Endodermal cell (in vitro differentiated cells): ENCODE measurements at regions not wholly inside any gene's neighbourhood (a gene's known extent, or its start where the extent isn't known, plus 50 kb on each side); places are given as distances from the start of the nearest gene placed in this dataset.
A peak's percentile ranks its signal among the peaks of the same experiment; 100 is the strongest.

Source experiments
- DNase-seq: peaks from one replicate; pipeline ENCODE4 v3.0.0-alpha.2; 2017
- H3K27ac ChIP-seq: 2 replicates; pipeline ENCODE4 v1.5.1; 2013; ENCODE audit warnings: mild to moderate bottlenecking, low read depth, low read length, moderate library complexity
- H3K27me3 ChIP-seq: 2 replicates; pipeline ENCODE4 v1.6.1; 2013; ENCODE audit warnings: mild to moderate bottlenecking, low read length, moderate library complexity; ENCODE audit not compliant: insufficient read depth, control insufficient read depth, poor library complexity, severe bottlenecking
- H3K36me3 ChIP-seq: 2 replicates; pipeline ENCODE4 v1.7.0; 2013; ENCODE audit warnings: mild to moderate bottlenecking, low read length, moderate library complexity; ENCODE audit not compliant: control insufficient read depth, insufficient read depth
- H3K4me1 ChIP-seq: one replicate; pipeline ENCODE4 v1.7.0; 2013; ENCODE audit warnings: low read length; ENCODE audit not compliant: control insufficient read depth, insufficient read depth
- H3K4me3 ChIP-seq: 2 replicates; pipeline ENCODE4 v1.5.1; 2013; ENCODE audit warnings: mild to moderate bottlenecking, low read length, moderate library complexity
- H3K9ac ChIP-seq: 2 replicates; pipeline ENCODE4 v1.6.1; 2013; ENCODE audit warnings: mild to moderate bottlenecking, low read length, moderate library complexity; ENCODE audit not compliant: poor library complexity, severe bottlenecking; ENCODE audit errors: extremely low read depth
- H3K9me3 ChIP-seq: 2 replicates; pipeline ENCODE4 v1.6.1; 2013; ENCODE audit warnings: mild to moderate bottlenecking, low read length, moderate library complexity; ENCODE audit not compliant: control insufficient read depth
- H3K27ac Mint-ChIP-seq: 2 replicates; pipeline ENCODE4 v1.8.0; 2020; ENCODE audit warnings: mixed read lengths
- H3K27me3 Mint-ChIP-seq: 2 replicates; pipeline ENCODE4 v1.8.0; 2021; ENCODE audit warnings: mild to moderate bottlenecking, mixed read lengths; ENCODE audit not compliant: insufficient read depth
- H3K36me3 Mint-ChIP-seq: 2 replicates; pipeline ENCODE4 v1.8.0; 2020; ENCODE audit warnings: low read depth, mixed read lengths
- H3K4me1 Mint-ChIP-seq: 2 replicates; pipeline ENCODE4 v1.8.0; 2020; ENCODE audit warnings: mixed read lengths
- H3K4me3 Mint-ChIP-seq: 2 replicates; pipeline ENCODE4 v1.8.0; 2020; ENCODE audit warnings: mild to moderate bottlenecking, moderate library complexity, mixed read lengths
- H3K9me3 Mint-ChIP-seq: 2 replicates; pipeline ENCODE4 v1.8.0; 2020; ENCODE audit warnings: mild to moderate bottlenecking, mixed read lengths
- CTCF ChIP-seq: fragments of 200-600 bp; sonication (generic); conservative IDR thresholded peaks from 2 replicates; pipeline ENCODE4 v1.5.0; 2021; ENCODE audit warnings: antibody characterized with exemption, mild to moderate bottlenecking
- WGBS, 2 experiments: methylation state at CpG; one replicate each; pipeline versions ENCODE4 v1.1.5 to v1.1.7; 2013; ENCODE audit warnings: missing lambda C conversion rate in 2 of 2, mixed read lengths in 1 of 2; ENCODE audit not compliant: insufficient coverage in 1 of 2, insufficient read length in 1 of 2; 5-methylcytosine and 5-hydroxymethylcytosine counted together

GRCh38 chr1:118360817-118361216 is 175.8 kb upstream of the SPAG17 start:
- TF ChIP-seq CTCF, result no peak
- H3K4me1 Mint-ChIP-seq, result no peaks in the 10 kb centered on the region

GRCh38 chr1:118346936-118347335 is 161.9 kb upstream of the SPAG17 start:
- peaks cover 4% of the 10 kb centered on the region for H3K4me1 ChIP-seq
- no peaks in the 10 kb centered on the region for H3K9me3 ChIP-seq
- H3K4me1 Mint-ChIP-seq, result peaks cover 9% of the 10 kb centered on the region
- 60 to 65% methylated on average over 1 to 3 of the region's 3 CpGs for WGBS, 2 experiments
- no peaks in the 10 kb centered on the region for H3K27me3 Mint-ChIP-seq
- TF ChIP-seq CTCF, result no peak
- no peak overlapping the region for H3K4me3 Mint-ChIP-seq
- no peaks in the 10 kb centered on the region for H3K9me3 Mint-ChIP-seq
- no peaks in the 10 kb centered on the region for H3K27me3 ChIP-seq
- no peaks in the 10 kb centered on the region for H3K36me3 Mint-ChIP-seq
- DNase-seq, result no peak
- no peak overlapping the region for H3K27ac Mint-ChIP-seq
- H3K4me3 ChIP-seq, result peak overlapping the region; percentile 22
- H3K27ac ChIP-seq, result no peak overlapping the region
- no peak overlapping the region for H3K9ac ChIP-seq
- no peaks in the 10 kb centered on the region for H3K36me3 ChIP-seq

More at GRCh38 chr1:118360817-118361216, 175.8 kb upstream of the SPAG17 start:
- Mint-ChIP-seq H3K36me3 (no peaks in the 10 kb centered on the region), H3K27ac (no peak overlapping the region), H3K27me3 (no peaks in the 10 kb centered on the region), H3K4me3 (no peak overlapping the region), H3K9me3 (peaks cover 20% of the 10 kb centered on the region)
- Histone ChIP-seq H3K9me3 (peaks cover 15% of the 10 kb centered on the region), H3K36me3 (no peaks in the 10 kb centered on the region), H3K9ac (no peak overlapping the region), H3K27me3 (no peaks in the 10 kb centered on the region), H3K27ac (no peak overlapping the region), H3K4me1 (no peaks in the 10 kb centered on the region), H3K4me3 (no peak overlapping the region)
- WGBS, 2 experiments, result 95% methylated on average over 2 of the region's 2 CpGs; no CpG with 5 or more reads in 1 of the 2 experiments
- no peak for DNase-seq

DNA sequence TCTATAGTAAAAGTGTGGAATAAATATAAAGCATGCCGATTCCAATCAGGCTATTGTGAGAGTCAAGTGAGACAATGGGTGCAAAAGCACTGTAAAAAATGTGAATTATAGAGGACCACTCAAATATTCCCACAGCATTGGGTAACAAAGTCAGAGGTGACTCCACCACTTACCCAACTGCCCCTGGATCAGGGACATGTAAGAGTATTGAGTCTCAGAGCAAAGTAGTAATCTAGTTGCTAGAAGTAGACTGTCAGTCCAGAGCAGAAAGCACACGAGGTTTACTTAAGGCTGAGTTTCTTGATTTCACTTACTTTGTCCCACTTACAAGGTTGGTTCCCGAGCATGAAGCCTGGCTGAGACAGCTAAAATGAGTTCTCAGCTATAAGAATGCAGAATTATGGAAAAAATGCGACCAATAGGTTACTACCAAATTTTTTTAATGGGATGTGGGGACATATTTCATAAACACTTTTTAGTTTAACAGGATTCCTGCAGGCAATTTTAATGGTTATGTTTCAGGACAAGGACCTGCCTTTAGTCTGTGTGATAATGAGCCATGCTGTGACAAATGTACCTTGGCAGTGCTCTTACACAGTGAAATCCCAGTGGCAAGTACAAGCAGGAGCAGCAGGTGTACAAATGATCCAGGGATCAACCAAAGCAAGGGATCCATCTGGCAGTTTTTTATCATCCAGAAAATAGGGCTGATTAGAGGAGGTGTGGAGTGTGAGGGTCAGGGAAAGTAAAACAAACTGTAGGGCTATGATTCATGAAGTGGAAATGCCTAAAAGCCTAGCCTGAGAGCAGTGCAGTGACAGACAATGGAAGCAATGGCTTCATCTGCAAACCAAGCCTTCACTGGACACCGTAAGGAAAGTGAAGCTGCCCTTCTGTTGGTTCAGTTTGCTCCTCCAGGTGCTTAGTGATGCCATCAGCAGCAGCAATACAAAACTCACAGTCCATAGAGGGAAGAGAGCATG is 156.2 kb upstream of the SPAG17 start:
- H3K4me3 Mint-ChIP-seq, result no peak overlapping the region
- no peaks in the 10 kb centered on the region for H3K9me3 Mint-ChIP-seq

More for the DNA sequence above, 156.2 kb upstream of the SPAG17 start:
- Mint-ChIP-seq H3K4me1 (no peaks in the 10 kb centered on the region), H3K27me3 (no peaks in the 10 kb centered on the region), H3K27ac (no peak overlapping the region), H3K36me3 (no peaks in the 10 kb centered on the region)
- Histone ChIP-seq H3K4me1 (no peaks in the 10 kb centered on the region), H3K36me3 (no peaks in the 10 kb centered on the region), H3K9me3 (no peaks in the 10 kb centered on the region), H3K9ac (no peak overlapping the region), H3K4me3 (no peak overlapping the region), H3K27ac (no peak overlapping the region), H3K27me3 (no peaks in the 10 kb centered on the region)
- no peak for TF ChIP-seq CTCF
- 85 to 96% methylated on average over 3 to 5 of the region's 5 CpGs for WGBS, 2 experiments
- no peak for DNase-seq
